ENCODE measurements at regions not wholly inside any gene's neighbourhood (a gene's known extent, or its start where the extent isn't known, plus 50 kb on each side); places are given as distances from the start of the nearest gene placed in this dataset.
"Not testable (repeated sequence)": the region's sequence is repeated elsewhere in the genome, so short reads cannot be mapped to it uniquely, and the experiment has no call there.

- no peak for DNase-seq
These were observed 306.0 kb downstream of the MTX2 start for GRCh38 chr2:176575237-176575744.

GRCh38 chr2:176577054-176577453, 307.8 kb downstream of the MTX2 start:
- DNase-seq: no peak

GRCh38 chr2:176578292-176578691, 309.1 kb downstream of the MTX2 start:
- not testable (repeated sequence) for DNase-seq

- DNase-seq: no peak
These were observed 310.4 kb downstream of the MTX2 start for GRCh38 chr2:176579608-176580007.

GRCh38 chr2:176581557-176582165, 312.4 kb downstream of the MTX2 start:
- DNase-seq: no peak

GRCh38 chr2:176582176-176582575, 312.9 kb downstream of the MTX2 start:
- no peak for DNase-seq

GRCh38 chr2:176582990-176583481, 313.8 kb downstream of the MTX2 start:
- DNase-seq: no peak

GRCh38 chr2:176583607-176584006, 314.4 kb downstream of the MTX2 start:
- DNase-seq: no peak

GRCh38 chr2:176584333-176584732, 315.1 kb downstream of the MTX2 start:
- no peak for DNase-seq

- DNase-seq: no peak
These were observed 316.0 kb downstream of the MTX2 start for GRCh38 chr2:176585291-176585690.

GRCh38 chr2:176585791-176586190, 316.5 kb downstream of the MTX2 start:
- no peak for DNase-seq

- no peak for DNase-seq
These were observed 320.0 kb downstream of the MTX2 start for GRCh38 chr2:176589287-176589686.

GRCh38 chr2:176589825-176590440, 320.7 kb downstream of the MTX2 start:
- DNase-seq: no peak

GRCh38 chr2:176592216-176592615, 323.0 kb downstream of the MTX2 start:
- DNase-seq: no peak

- no peak for DNase-seq
These were observed 326.7 kb downstream of the MTX2 start for GRCh38 chr2:176595986-176596385.

- no peak for DNase-seq
These were observed 328.7 kb downstream of the MTX2 start for GRCh38 chr2:176597916-176598315.

GRCh38 chr2:176598351-176598750, 329.1 kb downstream of the MTX2 start:
- no peak for DNase-seq

- no peak for DNase-seq
These were observed 330.7 kb downstream of the MTX2 start for GRCh38 chr2:176599796-176600485.

GRCh38 chr2:176601066-176601465, 331.8 kb downstream of the MTX2 start:
- no peak for DNase-seq

- DNase-seq: no peak
These were observed 342.8 kb downstream of the MTX2 start for GRCh38 chr2:176612036-176612435.

GRCh38 chr2:176612736-176613135, 343.5 kb downstream of the MTX2 start:
- DNase-seq: no peak

- DNase-seq: no peak
These were observed 344.2 kb downstream of the MTX2 start for GRCh38 chr2:176613323-176613987.

- no peak for DNase-seq
These were observed 344.8 kb downstream of the MTX2 start for GRCh38 chr2:176614049-176614448.

Measured in hematopoietic multipotent progenitor cell treated with erythropoietin and hydrocortisone succinate and interleukin-3 and kit ligand, for 6 days (in vitro differentiated cells).